PC-3 (cell line): ENCODE measurements at regions not wholly inside any gene's neighbourhood (a gene's known extent, or its start where the extent isn't known, plus 50 kb on each side); places are given as distances from the start of the nearest gene placed in this dataset.

Source experiments
- CTCF ChIP-seq: fragments of 300-600 bp; sonication (generic); conservative IDR thresholded peaks from 2 replicates; pipeline ENCODE4 v1.5.1; 2017; ENCODE audit warnings: antibody characterized with exemption, low read depth, mild to moderate bottlenecking, low read length
- EZH2 ChIP-seq: fragments of 300-600 bp; sonication (generic); IDR thresholded peaks from one replicate; pipeline ENCODE4 v1.6.1; 2017; ENCODE audit warnings: antibody characterized with exemption, mild to moderate bottlenecking, low read length; ENCODE audit not compliant: unreplicated experiment

- TF ChIP-seq CTCF = no peak
- TF ChIP-seq EZH2 = no peak
Measured at GRCh38 chr13:48602296-48603016, 51.3 kb upstream of the CYSLTR2 start.
